ENCODE measurements at regions not wholly inside any gene's neighbourhood (a gene's known extent, or its start where the extent isn't known, plus 50 kb on each side); places are given as distances from the start of the nearest gene placed in this dataset.

DNA sequence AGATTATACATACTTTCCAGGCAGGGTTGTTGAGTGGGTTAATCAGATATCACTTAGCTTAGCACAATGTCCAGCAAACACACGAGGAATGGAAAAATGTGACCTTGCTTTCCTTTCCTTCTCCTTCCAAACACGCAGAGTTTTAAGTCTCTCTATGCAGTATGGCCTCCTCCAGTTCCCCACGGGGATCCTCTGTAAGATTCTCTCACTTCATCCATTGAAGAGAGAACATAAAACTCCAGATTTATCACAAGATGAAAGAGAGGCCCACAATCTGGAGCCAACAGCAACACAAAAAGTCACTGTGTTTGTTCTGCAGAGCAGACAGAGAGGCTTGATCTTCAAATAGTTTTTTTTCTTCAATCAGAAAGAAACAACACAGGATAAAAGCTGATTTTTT lies 336.8 kb upstream of the CLNK start:
- TF ChIP-seq, protein P1, sequence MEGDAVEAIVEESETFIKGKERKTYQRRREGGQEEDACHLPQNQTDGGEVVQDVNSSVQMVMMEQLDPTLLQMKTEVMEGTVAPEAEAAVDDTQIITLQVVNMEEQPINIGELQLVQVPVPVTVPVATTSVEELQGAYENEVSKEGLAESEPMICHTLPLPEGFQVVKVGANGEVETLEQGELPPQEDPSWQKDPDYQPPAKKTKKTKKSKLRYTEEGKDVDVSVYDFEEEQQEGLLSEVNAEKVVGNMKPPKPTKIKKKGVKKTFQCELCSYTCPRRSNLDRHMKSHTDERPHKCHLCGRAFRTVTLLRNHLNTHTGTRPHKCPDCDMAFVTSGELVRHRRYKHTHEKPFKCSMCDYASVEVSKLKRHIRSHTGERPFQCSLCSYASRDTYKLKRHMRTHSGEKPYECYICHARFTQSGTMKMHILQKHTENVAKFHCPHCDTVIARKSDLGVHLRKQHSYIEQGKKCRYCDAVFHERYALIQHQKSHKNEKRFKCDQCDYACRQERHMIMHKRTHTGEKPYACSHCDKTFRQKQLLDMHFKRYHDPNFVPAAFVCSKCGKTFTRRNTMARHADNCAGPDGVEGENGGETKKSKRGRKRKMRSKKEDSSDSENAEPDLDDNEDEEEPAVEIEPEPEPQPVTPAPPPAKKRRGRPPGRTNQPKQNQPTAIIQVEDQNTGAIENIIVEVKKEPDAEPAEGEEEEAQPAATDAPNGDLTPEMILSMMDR (IDR thresholded peaks at IDR 0.05): no peak
- no peak for TF ChIP-seq POLR2A (IDR thresholded peaks at IDR 0.05)

All from adrenal gland (tissue), 5 donors.